GM23338 (cell line): ENCODE measurements at regions not wholly inside any gene's neighbourhood (a gene's known extent, or its start where the extent isn't known, plus 50 kb on each side); places are given as distances from the start of the nearest gene placed in this dataset.

Experiments used
- ATAC-seq: fragments of 200-7000 bp; cut with Tn5 transposase; 3 replicates; pipeline ENCODE4 v1.9.1; 2020
- DNase-seq: peaks from one replicate; pipeline ENCODE4 v3.0.0-alpha.2; 2015; ENCODE audit warnings: low spot score
- H2AFZ ChIP-seq: fragments of 200-600 bp; sonication (generic); 2 replicates; pipeline ENCODE4 v1.8.0; 2016; ENCODE audit warnings: antibody characterized with exemption, mild to moderate bottlenecking, moderate library complexity
- H3F3A ChIP-seq: fragments of 200-600 bp; sonication (generic); replicated peaks from 2 replicates; pipeline ENCODE4 v1.8.0; 2017; ENCODE audit warnings: antibody characterized with exemption, mixed run types, low read depth
- H3K27ac ChIP-seq: fragments of 200-600 bp; sonication (generic); 2 replicates; pipeline ENCODE4 v1.6.1; 2016; ENCODE audit warnings: low read depth
- H3K27me3 ChIP-seq: fragments of 200-600 bp; sonication (generic); 2 replicates; pipeline ENCODE4 v1.8.0; 2016; ENCODE audit warnings: mild to moderate bottlenecking, mixed run types, moderate library complexity; ENCODE audit not compliant: insufficient read depth
- H3K36me3 ChIP-seq: fragments of 200-600 bp; sonication (generic); 2 replicates; pipeline ENCODE4 v1.8.0; 2016; ENCODE audit warnings: mild to moderate bottlenecking; ENCODE audit not compliant: insufficient read depth
- H3K4me1 ChIP-seq: fragments of 200-600 bp; sonication (generic); 2 replicates; pipeline ENCODE4 v1.8.0; 2016; ENCODE audit warnings: mild to moderate bottlenecking, moderate library complexity; ENCODE audit not compliant: insufficient read depth
- H3K4me2 ChIP-seq: fragments of 200-600 bp; sonication (generic); 2 replicates; pipeline ENCODE4 v1.7.1; 2017; ENCODE audit warnings: mixed run types
- H3K4me3 ChIP-seq: fragments of 200-600 bp; sonication (generic); 2 replicates; pipeline ENCODE4 v1.6.1; 2016; ENCODE audit warnings: mixed run types
- H3K79me2 ChIP-seq: fragments of 200-600 bp; sonication (generic); replicated peaks from 2 replicates; pipeline ENCODE4 v1.8.0; 2017; ENCODE audit warnings: mild to moderate bottlenecking; ENCODE audit not compliant: insufficient read depth
- H3K9me2 ChIP-seq: fragments of 200-600 bp; sonication (generic); 2 replicates; pipeline ENCODE4 v1.8.0; 2017; ENCODE audit not compliant: insufficient read depth
- H4K20me1 ChIP-seq: fragments of 200-600 bp; sonication (generic); replicated peaks from 2 replicates; pipeline ENCODE4 v1.8.0; 2017; ENCODE audit warnings: mild to moderate bottlenecking; ENCODE audit not compliant: insufficient read depth
- H3K27ac Mint-ChIP-seq: 2 replicates; pipeline ENCODE4 v1.8.0; 2020; ENCODE audit warnings: inconsistent platforms, mild to moderate bottlenecking, moderate library complexity, mixed read lengths
- H3K27me3 Mint-ChIP-seq: 3 replicates; pipeline ENCODE4 v1.8.0; 2022; ENCODE audit warnings: low read depth, mild to moderate bottlenecking, moderate library complexity, mixed read lengths, inconsistent platforms; ENCODE audit not compliant: insufficient read depth, poor library complexity
- H3K36me3 Mint-ChIP-seq: 3 replicates; pipeline ENCODE4 v1.8.0; 2021; ENCODE audit warnings: low read depth, mild to moderate bottlenecking, inconsistent platforms, moderate library complexity, mixed read lengths
- H3K4me1 Mint-ChIP-seq: 3 replicates; pipeline ENCODE4 v1.8.0; 2020; ENCODE audit warnings: mild to moderate bottlenecking, inconsistent platforms, mixed read lengths
- H3K4me3 Mint-ChIP-seq: 3 replicates; pipeline ENCODE4 v1.8.0; 2021; ENCODE audit warnings: moderate library complexity, mild to moderate bottlenecking, inconsistent platforms, mixed read lengths
- H3K9me3 Mint-ChIP-seq: 3 replicates; pipeline ENCODE4 v1.8.0; 2020; ENCODE audit warnings: moderate library complexity, mild to moderate bottlenecking, inconsistent platforms, mixed read lengths
- CREB1 ChIP-seq: fragments of 250-450 bp; sonication (Bioruptor Pico); IDR thresholded peaks from 2 replicates; pipeline ENCODE4 v1.5.0; 2020; ENCODE audit warnings: low read depth, mild to moderate bottlenecking, moderate library complexity
- CTCF ChIP-seq, 2 experiments: fragments of 200-600 bp in 1 of 2; sonication (generic) in 1 of 2; conservative IDR thresholded peaks; 2 replicates each; pipeline versions ENCODE4 v1.5.1 to v1.6.1; 2016 to 2017; ENCODE audit warnings: antibody characterized with exemption in 2 of 2, low read depth in 2 of 2, mild to moderate bottlenecking in 2 of 2, moderate library complexity in 1 of 2
- EZH2 ChIP-seq: fragments of 200-600 bp; sonication (generic); IDR thresholded peaks from one replicate; pipeline ENCODE4 v1.8.0; 2017; ENCODE audit warnings: antibody characterized with exemption, mild to moderate bottlenecking, low read depth; ENCODE audit not compliant: unreplicated experiment
- EZH2phosphoT487 ChIP-seq: fragments of 200-600 bp; sonication (generic); IDR thresholded peaks from one replicate; pipeline ENCODE4 v1.8.1; 2018; ENCODE audit warnings: antibody characterized with exemption; ENCODE audit not compliant: unreplicated experiment
- JUNB ChIP-seq: IDR thresholded peaks from one replicate; pipeline ENCODE4 v1.6.1; 2016; ENCODE audit warnings: antibody characterized with exemption; ENCODE audit not compliant: unreplicated experiment
- NANOG ChIP-seq: IDR thresholded peaks from 2 replicates; pipeline ENCODE4 v1.6.1; 2016; ENCODE audit warnings: antibody characterized with exemption, borderline replicate concordance
- POLR2AphosphoS5 ChIP-seq: IDR thresholded peaks from 2 replicates; pipeline ENCODE4 v1.6.1; 2016; ENCODE audit warnings: antibody characterized with exemption, low read depth
- STAT1 ChIP-seq: IDR thresholded peaks from one replicate; pipeline ENCODE4 v1.6.1; 2016; ENCODE audit warnings: antibody characterized with exemption; ENCODE audit not compliant: unreplicated experiment
- ZNF114 ChIP-seq: fragments of 250-450 bp; sonication (Bioruptor Pico); IDR thresholded peaks from 2 replicates; pipeline ENCODE4 v1.5.0; 2020; ENCODE audit warnings: mild to moderate bottlenecking, moderate library complexity
- ZNF331 ChIP-seq: fragments of 250-450 bp; sonication (Bioruptor Pico); IDR thresholded peaks from 2 replicates; pipeline ENCODE4 v1.5.0; 2020; ENCODE audit warnings: low read depth, mild to moderate bottlenecking, moderate library complexity
- ZNF462 ChIP-seq: fragments of 250-450 bp; sonication (Bioruptor Pico); IDR thresholded peaks from 2 replicates; pipeline ENCODE4 v1.5.0; 2020; ENCODE audit warnings: mild to moderate bottlenecking, moderate library complexity
- TF ChIP-seq, protein P1 (sequence below): IDR thresholded peaks from 2 replicates; pipeline ENCODE4 v1.6.1; 2016; ENCODE audit warnings: antibody characterized with exemption
- TF ChIP-seq, protein P2 (sequence below): IDR thresholded peaks from one replicate; pipeline ENCODE4 v1.6.1; 2018; ENCODE audit warnings: antibody characterized with exemption; ENCODE audit not compliant: unreplicated experiment

- Mint-ChIP-seq H3K4me3 (no peak overlapping the region), H3K9me3 (no peaks in the 10 kb centered on the region; the same call in 2 of the 3 replicates), H3K27ac (no peak overlapping the region), H3K4me1 (peaks cover 2% of the 10 kb centered on the region; the same call in 1 of the 3 replicates), H3K27me3 (no peaks in the 10 kb centered on the region), H3K36me3 (no peaks in the 10 kb centered on the region)
- Histone ChIP-seq H3K4me3 (no peak overlapping the region), H3K79me2 (no peaks in the 10 kb centered on the region), H2AFZ (no peak overlapping the region), H3K27ac (no peak overlapping the region), H3K36me3 (no peaks in the 10 kb centered on the region), H3F3A (no peaks in the 10 kb centered on the region), H4K20me1 (no peaks in the 10 kb centered on the region), H3K4me1 (no peaks in the 10 kb centered on the region), H3K4me2 (no peak overlapping the region), H3K27me3 (no peaks in the 10 kb centered on the region), H3K9me2 (no peaks in the 10 kb centered on the region)
- ATAC-seq (no peak), DNase-seq (no peak)
- TF ChIP-seq NANOG = no peak
- no peak for TF ChIP-seq ZNF462
- TF ChIP-seq ZNF331 = no peak
- TF ChIP-seq ZNF114 (CRISPR knock-in tag) = no peak
- no peak for TF ChIP-seq JUNB
- TF ChIP-seq, protein P1, sequence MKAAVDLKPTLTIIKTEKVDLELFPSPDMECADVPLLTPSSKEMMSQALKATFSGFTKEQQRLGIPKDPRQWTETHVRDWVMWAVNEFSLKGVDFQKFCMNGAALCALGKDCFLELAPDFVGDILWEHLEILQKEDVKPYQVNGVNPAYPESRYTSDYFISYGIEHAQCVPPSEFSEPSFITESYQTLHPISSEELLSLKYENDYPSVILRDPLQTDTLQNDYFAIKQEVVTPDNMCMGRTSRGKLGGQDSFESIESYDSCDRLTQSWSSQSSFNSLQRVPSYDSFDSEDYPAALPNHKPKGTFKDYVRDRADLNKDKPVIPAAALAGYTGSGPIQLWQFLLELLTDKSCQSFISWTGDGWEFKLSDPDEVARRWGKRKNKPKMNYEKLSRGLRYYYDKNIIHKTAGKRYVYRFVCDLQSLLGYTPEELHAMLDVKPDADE = no peak
- TF ChIP-seq, protein P2, sequence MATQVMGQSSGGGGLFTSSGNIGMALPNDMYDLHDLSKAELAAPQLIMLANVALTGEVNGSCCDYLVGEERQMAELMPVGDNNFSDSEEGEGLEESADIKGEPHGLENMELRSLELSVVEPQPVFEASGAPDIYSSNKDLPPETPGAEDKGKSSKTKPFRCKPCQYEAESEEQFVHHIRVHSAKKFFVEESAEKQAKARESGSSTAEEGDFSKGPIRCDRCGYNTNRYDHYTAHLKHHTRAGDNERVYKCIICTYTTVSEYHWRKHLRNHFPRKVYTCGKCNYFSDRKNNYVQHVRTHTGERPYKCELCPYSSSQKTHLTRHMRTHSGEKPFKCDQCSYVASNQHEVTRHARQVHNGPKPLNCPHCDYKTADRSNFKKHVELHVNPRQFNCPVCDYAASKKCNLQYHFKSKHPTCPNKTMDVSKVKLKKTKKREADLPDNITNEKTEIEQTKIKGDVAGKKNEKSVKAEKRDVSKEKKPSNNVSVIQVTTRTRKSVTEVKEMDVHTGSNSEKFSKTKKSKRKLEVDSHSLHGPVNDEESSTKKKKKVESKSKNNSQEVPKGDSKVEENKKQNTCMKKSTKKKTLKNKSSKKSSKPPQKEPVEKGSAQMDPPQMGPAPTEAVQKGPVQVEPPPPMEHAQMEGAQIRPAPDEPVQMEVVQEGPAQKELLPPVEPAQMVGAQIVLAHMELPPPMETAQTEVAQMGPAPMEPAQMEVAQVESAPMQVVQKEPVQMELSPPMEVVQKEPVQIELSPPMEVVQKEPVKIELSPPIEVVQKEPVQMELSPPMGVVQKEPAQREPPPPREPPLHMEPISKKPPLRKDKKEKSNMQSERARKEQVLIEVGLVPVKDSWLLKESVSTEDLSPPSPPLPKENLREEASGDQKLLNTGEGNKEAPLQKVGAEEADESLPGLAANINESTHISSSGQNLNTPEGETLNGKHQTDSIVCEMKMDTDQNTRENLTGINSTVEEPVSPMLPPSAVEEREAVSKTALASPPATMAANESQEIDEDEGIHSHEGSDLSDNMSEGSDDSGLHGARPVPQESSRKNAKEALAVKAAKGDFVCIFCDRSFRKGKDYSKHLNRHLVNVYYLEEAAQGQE = no peak
- no peak for TF ChIP-seq CREB1 (CRISPR knock-in tag)
- TF ChIP-seq CTCF (conservative IDR thresholded peaks at IDR 0.05; ENCODE audit: low read depth in 2 of 2) = no peak
- no peak for TF ChIP-seq STAT1
- TF ChIP-seq EZH2phosphoT487 = no peak
- no peak for TF ChIP-seq POLR2AphosphoS5
- TF ChIP-seq EZH2 = no peak
Measured at GRCh38 chr3:177367788-177368187, 170.5 kb upstream of the TBL1XR1 start.
